ENCODE measurements at regions not wholly inside any gene's neighbourhood (a gene's known extent, or its start where the extent isn't known, plus 50 kb on each side); places are given as distances from the start of the nearest gene placed in this dataset.

GRCh38 chr12:43098766-43099550 is 453.0 kb downstream of the ADAMTS20 start:
- no peak for DNase-seq

- DNase-seq, result no peak
These were observed 453.9 kb downstream of the ADAMTS20 start for GRCh38 chr12:43098071-43098470.

- no peak for DNase-seq
These were observed 454.5 kb downstream of the ADAMTS20 start for GRCh38 chr12:43097471-43097870.

- DNase-seq, result no peak
These were observed 456.2 kb downstream of the ADAMTS20 start for GRCh38 chr12:43095669-43096280.

- no peak for DNase-seq
These were observed 457.0 kb downstream of the ADAMTS20 start for GRCh38 chr12:43094886-43095575.

- DNase-seq, result no peak
These were observed 461.0 kb downstream of the ADAMTS20 start for GRCh38 chr12:43090981-43091380.

- no peak for DNase-seq
These were observed 464.6 kb downstream of the ADAMTS20 start for GRCh38 chr12:43087195-43088091.

GRCh38 chr12:43079476-43079875 is 472.5 kb downstream of the ADAMTS20 start:
- no peak for DNase-seq

- no peak for DNase-seq
These were observed 473.0 kb downstream of the ADAMTS20 start for GRCh38 chr12:43078976-43079375.

- no peak for DNase-seq
These were observed 479.6 kb downstream of the ADAMTS20 start for GRCh38 chr12:43072431-43072830.

- DNase-seq, result no peak
These were observed 480.2 kb upstream of the PRICKLE1 start for GRCh38 chr12:43069768-43070221.

GRCh38 chr12:43066471-43066870 is 476.9 kb upstream of the PRICKLE1 start:
- no peak for DNase-seq

GRCh38 chr12:43063650-43064049 is 474.1 kb upstream of the PRICKLE1 start:
- no peak for DNase-seq

- no peak for DNase-seq
These were observed 472.8 kb upstream of the PRICKLE1 start for GRCh38 chr12:43062201-43062895.

- no peak for DNase-seq
These were observed 471.2 kb upstream of the PRICKLE1 start for GRCh38 chr12:43060742-43061141.

- DNase-seq, result no peak
These were observed 469.1 kb upstream of the PRICKLE1 start for GRCh38 chr12:43058616-43059015.

GRCh38 chr12:43057566-43057965 is 468.0 kb upstream of the PRICKLE1 start:
- no peak for DNase-seq

- DNase-seq, result no peak
These were observed 464.5 kb upstream of the PRICKLE1 start for GRCh38 chr12:43054085-43054484.

- DNase-seq, result no peak
These were observed 462.9 kb upstream of the PRICKLE1 start for GRCh38 chr12:43052441-43052840.

GRCh38 chr12:43044241-43044640 is 454.7 kb upstream of the PRICKLE1 start:
- no peak for DNase-seq

- no peak for DNase-seq
These were observed 449.4 kb upstream of the PRICKLE1 start for GRCh38 chr12:43038991-43039390.
